Activated CD8-positive, alpha-beta memory T cell treated with anti-CD3 and anti-CD28 coated beads for 24 hours (primary cell): ENCODE measurements at regions not wholly inside any gene's neighbourhood (a gene's known extent, or its start where the extent isn't known, plus 50 kb on each side); places are given as distances from the start of the nearest gene placed in this dataset.
"Not testable (repeated sequence)": the region's sequence is repeated elsewhere in the genome, so short reads cannot be mapped to it uniquely, and the experiment has no call there.

ENCODE experiments used
- DNase-seq: peaks from one replicate; pipeline ENCODE4 v3.0.0-alpha.2; 2020

GRCh38 chr14:97077687-97078086 lies 280.5 kb downstream of the VRK1 start:
- no peak for DNase-seq

DNA sequence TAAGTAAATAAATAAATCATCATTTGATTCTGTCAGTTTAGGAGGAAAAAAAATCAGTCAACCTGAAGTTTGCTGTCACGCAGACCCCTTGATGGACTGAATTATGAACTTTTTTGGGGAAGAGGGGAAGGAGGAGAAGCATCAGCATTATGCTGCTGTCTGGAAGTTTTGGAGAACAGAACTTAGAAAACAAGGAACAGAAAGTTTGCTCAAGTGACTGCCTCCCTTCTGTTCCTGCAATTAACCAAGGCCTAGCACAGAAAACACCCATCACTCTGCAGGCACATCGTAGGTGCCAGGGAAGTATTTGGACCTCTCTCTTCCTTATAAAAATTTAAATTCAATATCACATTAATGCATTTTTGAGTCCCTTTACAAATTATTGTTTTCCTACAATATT lies 283.8 kb downstream of the VRK1 start:
- DNase-seq, result no peak

DNA sequence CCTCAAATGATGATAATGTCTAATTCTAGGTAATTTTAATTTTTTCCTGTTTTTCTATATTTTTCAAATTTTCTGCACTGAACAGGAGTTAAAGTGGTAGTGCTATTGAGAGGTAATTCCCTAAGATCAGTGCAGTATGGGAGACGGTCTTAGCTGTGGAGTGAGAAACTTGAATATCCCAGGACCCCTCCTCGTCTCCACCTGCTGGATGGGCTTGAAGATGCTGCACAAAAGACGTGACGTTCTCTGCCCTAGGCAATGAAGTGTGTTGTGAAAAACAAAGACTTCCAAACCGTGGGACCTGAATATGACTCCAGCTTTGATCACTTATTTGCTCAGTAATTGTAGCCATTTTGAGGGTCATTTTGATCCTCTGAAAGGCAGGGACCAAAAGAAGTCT lies 298.1 kb downstream of the VRK1 start:
- DNase-seq, result no peak

GRCh38 chr14:97097296-97097695 lies 300.1 kb downstream of the VRK1 start:
- no peak for DNase-seq

DNA sequence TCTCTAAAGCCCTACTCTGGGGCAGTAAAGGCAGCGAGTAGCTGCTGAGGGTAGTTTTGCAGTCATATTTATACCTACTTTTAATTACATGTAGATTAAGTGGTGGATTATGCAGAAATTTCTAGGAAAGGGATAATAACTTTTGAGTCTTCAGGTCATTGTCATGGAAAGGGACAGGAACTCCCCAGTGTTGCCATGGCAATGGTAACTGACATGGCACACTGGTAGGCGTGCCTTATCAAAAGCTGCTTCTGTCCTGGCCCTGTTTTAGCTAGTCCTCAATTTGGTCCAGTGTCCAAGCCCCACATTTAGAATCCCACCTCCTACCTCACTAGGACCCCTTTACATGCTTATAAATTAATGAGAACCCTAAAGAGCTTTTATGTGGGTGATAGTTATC lies 303.1 kb downstream of the VRK1 start:
- no peak for DNase-seq

DNA sequence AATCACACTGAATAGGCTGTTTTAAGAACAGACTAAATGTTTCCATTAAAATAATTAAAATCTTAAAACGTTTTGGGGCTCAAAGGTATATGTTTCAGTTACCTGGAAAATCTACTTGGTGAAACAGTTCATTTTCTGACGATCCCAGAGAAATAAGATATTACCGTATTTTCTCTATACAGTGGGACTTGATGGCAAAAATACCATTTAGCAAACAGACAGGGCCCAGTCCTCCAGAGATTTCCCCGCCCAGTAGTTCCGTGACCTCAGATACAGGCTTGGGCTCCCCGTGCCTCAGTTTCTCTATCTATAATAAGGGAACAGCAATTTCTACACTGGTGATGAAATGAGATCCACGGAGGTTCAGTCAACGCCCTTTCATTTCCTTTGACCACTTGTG lies 304.4 kb downstream of the VRK1 start:
- no peak for DNase-seq

DNA sequence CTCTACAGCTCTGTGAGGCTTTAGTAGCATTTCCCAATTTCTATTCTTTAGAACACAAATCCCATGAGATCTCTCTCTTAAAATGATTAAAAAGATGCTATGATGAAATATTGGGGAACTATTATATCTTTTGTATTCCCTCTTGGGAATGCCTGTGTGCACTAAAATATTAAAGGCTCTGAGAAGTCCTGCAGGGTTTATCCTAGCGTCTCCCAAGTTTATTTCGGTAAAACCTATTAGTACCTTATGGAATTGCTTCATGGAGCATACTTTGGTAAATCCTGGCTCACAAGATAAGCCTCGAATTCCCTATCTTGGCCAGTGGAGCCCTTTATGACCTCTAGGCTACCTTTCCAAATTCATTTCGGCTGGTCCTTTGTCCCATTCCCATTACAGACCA lies 306.8 kb downstream of the VRK1 start:
- DNase-seq, result no peak

GRCh38 chr14:97106166-97106565 lies 309.0 kb downstream of the VRK1 start:
- DNase-seq, result no peak

- no peak for DNase-seq
Observed at GRCh38 chr14:97106609-97107008, 309.4 kb downstream of the VRK1 start.

GRCh38 chr14:97107080-97107479 lies 309.9 kb downstream of the VRK1 start:
- DNase-seq, result no peak

- no peak for DNase-seq
Observed at GRCh38 chr14:97107760-97108159, 310.6 kb downstream of the VRK1 start.

DNA sequence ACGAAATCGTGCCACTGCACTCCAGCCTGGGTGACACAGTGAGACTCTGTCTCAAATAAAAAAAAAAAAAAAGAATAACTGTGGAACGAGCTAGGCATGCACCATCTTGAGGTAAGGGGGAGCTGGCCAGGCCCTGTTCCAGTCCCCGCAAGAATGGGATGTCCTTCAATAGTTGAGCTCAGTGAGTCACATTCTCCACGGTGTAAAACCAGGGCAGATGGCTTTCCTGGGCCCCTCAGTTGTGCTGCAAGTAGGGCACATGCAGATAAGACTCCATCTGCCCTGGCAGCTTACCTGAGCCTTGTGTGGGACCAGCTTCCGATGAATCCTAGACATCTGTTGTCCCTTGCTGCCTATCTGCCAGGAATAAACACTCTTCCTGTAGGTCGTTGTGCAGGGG lies 312.1 kb downstream of the VRK1 start:
- DNase-seq, result no peak

GRCh38 chr14:97113339-97113738 lies 316.2 kb downstream of the VRK1 start:
- no peak for DNase-seq

- no peak for DNase-seq
Observed at GRCh38 chr14:97116546-97116945, 319.4 kb downstream of the VRK1 start.

GRCh38 chr14:97117693-97118092 lies 320.5 kb downstream of the VRK1 start:
- DNase-seq, result no peak

- DNase-seq, result no peak
Observed at GRCh38 chr14:97120204-97120603, 323.0 kb downstream of the VRK1 start.

DNA sequence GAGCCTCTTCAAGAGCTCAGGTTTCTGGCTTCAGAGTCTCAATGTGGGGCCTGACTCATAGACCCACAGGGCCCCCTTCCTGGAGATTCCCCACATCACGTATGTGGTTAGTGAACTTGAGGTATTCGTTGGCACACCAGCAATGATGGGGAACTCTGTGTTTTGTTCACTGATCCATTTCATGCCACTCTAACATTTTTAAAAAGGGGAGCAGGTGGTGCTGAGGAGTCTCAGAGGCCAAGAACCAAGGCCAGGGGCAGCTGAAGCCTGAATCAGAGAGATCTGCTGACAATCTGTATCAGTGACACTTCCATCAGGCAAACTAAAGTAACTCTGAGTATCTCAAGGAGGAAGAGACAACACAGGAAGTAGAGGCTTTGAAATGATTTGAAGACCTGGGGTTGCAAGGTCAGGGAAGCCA lies 323.4 kb downstream of the VRK1 start:
- peak; percentile 79 for DNase-seq

DNA sequence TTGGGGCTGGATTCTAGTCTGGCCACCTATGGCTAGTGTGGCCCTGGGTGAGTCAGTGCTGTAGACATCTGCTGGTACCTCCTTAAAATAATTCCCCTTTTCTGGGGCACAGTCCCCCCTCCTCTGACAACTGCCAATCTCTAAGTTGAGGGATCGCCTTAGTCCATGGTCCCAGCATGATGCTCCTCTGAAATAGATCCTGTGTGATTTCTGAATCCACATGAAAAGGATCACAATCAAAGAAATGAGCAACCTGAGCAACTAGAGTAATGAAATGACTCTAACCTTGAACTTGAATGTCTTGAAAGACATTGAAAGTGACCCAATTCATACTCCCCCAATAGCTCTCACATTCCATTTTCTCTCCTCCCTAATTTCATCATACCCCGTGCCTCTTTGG lies 332.5 kb downstream of the VRK1 start:
- DNase-seq, result no peak

GRCh38 chr14:97135847-97136246 lies 338.7 kb downstream of the VRK1 start:
- DNase-seq, result not testable (repeated sequence)

- DNase-seq, result no peak
Observed at GRCh38 chr14:97137705-97138104, 340.5 kb downstream of the VRK1 start.

DNA sequence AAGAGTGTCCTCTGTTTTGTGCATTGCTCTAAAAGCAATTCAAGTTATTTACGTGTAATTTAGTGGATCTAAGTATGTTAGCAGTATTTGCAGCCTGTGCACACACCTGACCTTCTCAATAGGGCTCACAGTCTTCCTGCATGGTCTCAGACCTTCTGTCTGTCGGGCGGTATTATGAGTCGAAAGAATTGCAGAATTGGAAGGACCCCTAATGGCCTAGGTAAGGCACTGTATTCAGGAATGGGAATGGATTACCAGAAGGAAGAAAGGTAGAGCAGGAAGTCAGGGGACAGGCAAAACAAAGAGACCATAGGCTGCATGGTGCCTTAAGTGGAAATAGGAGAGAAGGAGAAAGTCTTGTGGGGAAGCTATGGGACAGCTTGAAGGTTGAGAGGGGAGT lies 341.6 kb downstream of the VRK1 start:
- no peak for DNase-seq

DNA sequence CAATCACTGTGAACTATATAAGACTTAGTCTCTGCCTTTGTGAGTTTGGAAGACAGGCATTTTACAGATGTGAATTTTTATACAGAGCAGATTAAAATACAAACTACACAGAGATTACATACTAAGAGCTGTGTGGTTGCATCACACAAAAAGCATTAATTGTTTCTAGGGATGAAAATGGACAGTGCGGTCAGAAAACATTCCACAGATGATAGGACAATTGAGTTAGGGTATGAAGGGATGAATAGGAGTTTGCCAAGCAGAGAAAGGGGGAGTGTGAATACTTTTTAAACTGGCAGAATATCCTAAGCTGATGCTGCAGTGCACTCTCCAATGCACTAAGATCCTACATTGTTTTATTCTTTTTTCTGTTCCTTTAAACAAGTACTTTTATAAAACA lies 345.8 kb downstream of the VRK1 start:
- DNase-seq, result no peak

GRCh38 chr14:97143456-97143855 lies 346.3 kb downstream of the VRK1 start:
- DNase-seq, result no peak

GRCh38 chr14:97148021-97148420 lies 350.8 kb downstream of the VRK1 start:
- not testable (repeated sequence) for DNase-seq

DNA sequence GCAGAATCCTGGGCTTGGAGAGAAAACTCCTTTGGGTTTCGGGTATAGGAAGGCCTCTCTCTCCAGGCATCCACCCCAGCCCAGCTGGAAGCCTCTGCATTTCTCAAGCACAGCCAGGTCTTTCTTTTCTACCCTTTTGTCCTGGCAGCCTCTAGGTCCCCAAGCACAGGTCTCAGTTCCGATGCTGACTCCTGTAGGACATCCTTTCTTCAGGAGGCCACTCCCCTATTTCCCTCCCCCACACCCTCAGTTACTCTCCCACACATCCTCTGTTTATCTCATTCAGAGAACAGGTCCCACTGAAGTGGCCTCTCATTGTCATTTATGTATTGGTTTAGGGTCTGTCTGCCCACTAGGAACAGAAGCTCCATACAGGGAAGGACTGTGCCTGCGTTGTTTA lies 352.6 kb downstream of the VRK1 start:
- no peak for DNase-seq

- no peak for DNase-seq
Observed at GRCh38 chr14:97153527-97153926, 356.3 kb downstream of the VRK1 start.
